CD8-positive, alpha-beta memory T cell (primary cell): ENCODE measurements at regions not wholly inside any gene's neighbourhood (a gene's known extent, or its start where the extent isn't known, plus 50 kb on each side); places are given as distances from the start of the nearest gene placed in this dataset.

Source experiments
- CTCF ChIA-PET: fragments of 350-600 bp; sonication (Branson Sonifier 250); formaldehyde crosslinking; loops from one replicate; lab custom pipeline; 2021; ENCODE audit warnings: antibody characterized with exemption; lab: Charles Lee
- POLR2A ChIA-PET: fragments of 350-600 bp; sonication (Branson Sonifier 250); formaldehyde crosslinking; loops from one replicate; lab custom pipeline; 2021; ENCODE audit warnings: antibody characterized with exemption; lab: Charles Lee
- DNase-seq, 5 donors: peaks; one replicate each; pipeline versions ENCODE4 v3.0.0 to v3.0.0-alpha.2; 2020 to 2022; ENCODE audit warnings: mixed read lengths in 1 of 5
- H3K27ac ChIP-seq: one replicate; pipeline ENCODE4 v1.7.0; 2013; ENCODE audit warnings: low read depth, mild to moderate bottlenecking, low read length, moderate library complexity
- H3K27me3 ChIP-seq: 2 replicates; pipeline ENCODE4 v1.7.0; 2013; ENCODE audit warnings: low read length, mild to moderate bottlenecking; ENCODE audit not compliant: insufficient read depth, poor library complexity, severe bottlenecking
- H3K36me3 ChIP-seq: 2 replicates; pipeline ENCODE4 v1.7.0; 2013; ENCODE audit warnings: mild to moderate bottlenecking, low read length, moderate library complexity; ENCODE audit not compliant: insufficient read depth
- H3K4me1 ChIP-seq: 2 replicates; pipeline ENCODE4 v1.7.0; 2013; ENCODE audit warnings: mild to moderate bottlenecking, low read length, moderate library complexity; ENCODE audit not compliant: insufficient read depth
- H3K4me3 ChIP-seq: 2 replicates; pipeline ENCODE4 v1.7.0; 2013; ENCODE audit warnings: mild to moderate bottlenecking, low read length
- H3K9me3 ChIP-seq: 2 replicates; pipeline ENCODE4 v1.7.0; 2013; ENCODE audit warnings: mild to moderate bottlenecking, low read length
- H3K27ac Mint-ChIP-seq, 8 donors: one replicate each; pipeline ENCODE4 v1.8.0; 2020 to 2021; ENCODE audit warnings: mixed read lengths in 8 of 8, mild to moderate bottlenecking in 6 of 8, inconsistent platforms in 3 of 8, moderate library complexity in 3 of 8
- H3K27me3 Mint-ChIP-seq, 2 donors: one replicate each; pipeline ENCODE4 v1.8.0; 2020 to 2021; ENCODE audit warnings: mixed read lengths in 2 of 2, mild to moderate bottlenecking in 1 of 2, moderate library complexity in 1 of 2
- H3K36me3 Mint-ChIP-seq, 3 donors: one replicate each; pipeline ENCODE4 v1.8.0; 2020 to 2021; ENCODE audit warnings: mixed read lengths in 3 of 3, inconsistent platforms in 1 of 3, mild to moderate bottlenecking in 1 of 3
- H3K4me1 Mint-ChIP-seq, 3 donors: one replicate each; pipeline ENCODE4 v1.8.0; 2020 to 2021; ENCODE audit warnings: mixed read lengths in 3 of 3, inconsistent platforms in 1 of 3, mild to moderate bottlenecking in 1 of 3
- H3K4me3 Mint-ChIP-seq, 7 donors: one replicate each; pipeline ENCODE4 v1.8.0; 2020 to 2021; ENCODE audit warnings: mixed read lengths in 7 of 7, mild to moderate bottlenecking in 6 of 7, moderate library complexity in 4 of 7, inconsistent platforms in 2 of 7
- H3K9me3 Mint-ChIP-seq, 5 donors: one replicate each; pipeline ENCODE4 v1.8.0; 2020 to 2022; ENCODE audit warnings: mixed read lengths in 5 of 5, mild to moderate bottlenecking in 3 of 5, moderate library complexity in 2 of 5, inconsistent platforms in 1 of 5

DNA sequence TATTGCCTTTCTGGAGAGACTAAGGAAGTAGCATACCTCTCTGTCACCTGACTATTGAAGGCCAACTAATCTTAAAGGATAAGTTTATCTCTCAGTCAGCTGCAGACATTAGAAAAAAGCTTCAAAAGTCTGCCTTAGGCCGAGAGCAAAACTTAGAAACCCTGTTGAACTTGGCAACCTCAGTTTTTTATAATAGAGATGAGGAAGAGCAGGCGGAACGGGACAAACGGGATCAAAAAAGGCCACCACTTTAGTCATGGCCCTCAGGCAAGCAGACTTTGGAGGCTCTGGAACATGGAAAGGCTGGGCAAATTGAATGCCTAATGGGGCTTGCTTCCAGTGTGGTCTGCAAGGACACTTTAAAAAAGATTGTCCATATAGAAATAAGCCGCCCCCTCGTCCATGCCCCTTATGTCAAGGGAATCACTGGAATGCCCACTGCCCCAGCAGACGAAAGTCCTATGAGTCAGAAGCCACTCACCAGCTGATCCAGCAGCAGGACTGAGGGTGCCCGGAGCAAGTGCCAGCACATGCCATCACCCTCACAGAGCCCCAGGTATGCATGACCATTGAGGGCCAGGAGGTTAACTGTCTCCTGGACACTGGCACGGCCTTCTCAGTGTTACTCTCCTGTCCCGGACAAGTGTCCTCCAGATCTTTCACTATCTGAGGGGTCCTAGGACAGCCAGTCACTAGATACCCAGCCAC is 61.5 kb upstream of the FAM98A start:
- H3K4me1 Mint-ChIP-seq: no peaks in the 10 kb centered on the region
- no peak overlapping the region for H3K4me3 ChIP-seq
- H3K9me3 ChIP-seq: no peaks in the 10 kb centered on the region
- H3K36me3 Mint-ChIP-seq: no peaks in the 10 kb centered on the region
- CTCF ChIA-PET: interaction anchor here (1.1 kb wide), 1 partner anchor 8 kb away, joined by 3 read pairs; no protein-coding TSS in a partner anchor
- no peak overlapping the region for H3K27ac ChIP-seq
- peaks cover 0 to 14% of the 10 kb centered on the region in 2 donors for H3K27me3 Mint-ChIP-seq
- H3K9me3 Mint-ChIP-seq: peaks cover 2 to 16% (median 10%) of the 10 kb centered on the region in 5 donors
- no peaks in the 10 kb centered on the region for H3K36me3 ChIP-seq
- no peak overlapping the region for H3K27ac Mint-ChIP-seq
- no peak overlapping the region for H3K4me3 Mint-ChIP-seq
- H3K4me1 ChIP-seq: no peaks in the 10 kb centered on the region
- no peaks in the 10 kb centered on the region for H3K27me3 ChIP-seq
- no peak for DNase-seq
- POLR2A ChIA-PET: no interaction called here

DNA sequence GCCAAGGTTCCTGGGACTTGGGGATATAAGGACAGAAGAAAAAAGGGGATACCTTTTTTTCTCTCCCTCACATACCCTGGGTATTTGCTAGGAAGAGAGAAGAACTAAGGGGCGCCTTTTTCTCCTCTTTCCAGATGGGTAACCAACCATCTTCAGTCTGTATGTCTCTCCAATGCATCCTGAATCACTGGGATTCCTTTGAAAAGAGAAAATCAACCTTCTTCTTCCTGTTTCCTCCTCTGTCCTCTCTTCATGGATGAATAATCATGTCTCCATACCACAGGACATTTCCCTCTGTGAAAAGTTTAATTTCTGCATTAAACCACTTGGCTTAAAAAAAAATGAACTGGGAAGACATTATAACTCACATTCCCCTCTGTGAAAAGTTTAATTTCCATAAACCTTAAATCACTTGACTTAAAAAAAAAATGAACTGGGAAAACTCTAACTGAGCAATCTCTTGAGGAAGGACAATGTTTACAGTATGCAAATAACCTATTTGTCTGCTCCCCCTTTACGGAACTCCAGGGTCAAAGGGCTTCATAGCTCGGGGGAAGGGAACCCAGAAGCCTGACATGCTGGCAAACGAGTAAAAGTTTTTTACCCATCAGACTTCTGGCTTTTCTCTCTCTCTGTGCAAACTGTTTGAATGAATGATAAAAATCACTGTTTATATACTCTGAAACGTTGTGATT is 56.7 kb upstream of the FAM98A start:
- Mint-ChIP-seq H3K4me3 (no peak overlapping the region), H3K27me3 (peaks cover 4 to 10% of the 10 kb centered on the region in 2 donors), H3K27ac (no peak overlapping the region), H3K36me3 (peaks cover 0 to 3% (median 0%) of the 10 kb centered on the region in 3 donors), H3K4me1 (no peaks in the 10 kb centered on the region), H3K9me3 (peaks cover 3 to 8% (median 7%) of the 10 kb centered on the region in 5 donors)
- no peaks in the 10 kb centered on the region for H3K36me3 ChIP-seq
- H3K27me3 ChIP-seq: no peaks in the 10 kb centered on the region
- CTCF ChIA-PET: no interaction called here
- no peak overlapping the region for H3K4me3 ChIP-seq
- no peaks in the 10 kb centered on the region for H3K4me1 ChIP-seq
- DNase-seq: no peak
- no peaks in the 10 kb centered on the region for H3K9me3 ChIP-seq
- H3K27ac ChIP-seq: no peak overlapping the region
- POLR2A ChIA-PET: no interaction called here

DNA sequence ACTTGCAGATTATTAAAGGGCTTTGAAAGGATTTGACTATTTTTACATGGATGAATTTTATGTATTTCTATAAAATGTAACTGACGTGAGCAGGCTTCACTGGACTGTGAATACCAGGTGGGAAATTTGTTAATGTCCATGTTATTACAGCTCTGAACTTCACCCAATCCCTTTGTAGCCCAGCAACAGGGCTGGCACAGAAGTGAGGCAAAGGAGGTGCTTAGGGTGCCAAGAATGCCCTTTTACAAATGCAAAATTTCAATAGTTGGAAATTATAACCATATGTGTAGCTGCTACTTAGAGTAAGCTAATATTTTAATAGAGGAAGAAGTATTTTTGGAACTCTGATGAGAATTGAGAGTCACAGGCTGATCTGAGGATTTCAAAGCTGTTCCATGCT is 53.7 kb upstream of the FAM98A start:
- Histone ChIP-seq H3K27ac (no peak overlapping the region), H3K4me1 (no peaks in the 10 kb centered on the region), H3K4me3 (no peak overlapping the region), H3K9me3 (no peaks in the 10 kb centered on the region), H3K36me3 (no peaks in the 10 kb centered on the region), H3K27me3 (no peaks in the 10 kb centered on the region)
- peaks cover 5 to 10% of the 10 kb centered on the region in 2 donors for H3K27me3 Mint-ChIP-seq
- ChIA-PET POLR2A (no interaction called here), CTCF (no interaction called here)
- no peak overlapping the region for H3K4me3 Mint-ChIP-seq
- no peak overlapping the region for H3K27ac Mint-ChIP-seq
- H3K9me3 Mint-ChIP-seq: peaks cover 3 to 8% (median 6%) of the 10 kb centered on the region in 5 donors
- peaks cover 0 to 3% (median 0%) of the 10 kb centered on the region in 3 donors for H3K36me3 Mint-ChIP-seq
- DNase-seq: no peak
- H3K4me1 Mint-ChIP-seq: no peaks in the 10 kb centered on the region

DNA sequence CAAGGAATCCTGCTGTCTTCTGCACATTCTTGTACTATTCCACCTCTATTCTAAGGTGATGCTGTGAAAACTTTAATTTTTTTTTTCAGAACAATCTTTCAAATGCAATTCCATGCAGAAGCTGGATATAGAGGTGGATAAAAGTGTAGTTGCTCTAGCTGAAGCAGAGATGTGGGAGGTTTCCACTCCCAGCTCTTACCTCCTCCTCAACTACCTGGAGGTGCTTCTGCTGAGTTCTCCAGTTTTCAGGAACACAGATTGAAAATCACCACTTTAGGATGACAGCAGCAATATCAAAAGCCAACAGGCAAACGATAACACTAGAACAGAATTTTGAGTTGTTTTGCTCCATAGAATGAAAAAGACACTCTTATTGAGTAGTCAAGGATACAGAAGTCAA is 51.1 kb upstream of the FAM98A start:
- POLR2A ChIA-PET: no interaction called here
- Histone ChIP-seq H3K36me3 (no peaks in the 10 kb centered on the region), H3K4me3 (no peak overlapping the region), H3K27ac (no peak overlapping the region), H3K9me3 (no peaks in the 10 kb centered on the region), H3K27me3 (no peaks in the 10 kb centered on the region), H3K4me1 (no peaks in the 10 kb centered on the region)
- CTCF ChIA-PET: no interaction called here
- Mint-ChIP-seq H3K36me3 (peaks cover 0 to 3% (median 0%) of the 10 kb centered on the region in 3 donors), H3K27me3 (peaks cover 5 to 12% of the 10 kb centered on the region in 2 donors), H3K4me3 (no peak overlapping the region), H3K27ac (no peak overlapping the region), H3K4me1 (no peaks in the 10 kb centered on the region), H3K9me3 (peaks cover 0 to 6% (median 0%) of the 10 kb centered on the region in 5 donors)
- DNase-seq: no peak
